GM12872 (cell line): ENCODE measurements at regions not wholly inside any gene's neighbourhood (a gene's known extent, or its start where the extent isn't known, plus 50 kb on each side); places are given as distances from the start of the nearest gene placed in this dataset.

ENCODE experiments used
- TF ChIP-seq, protein P1 (sequence below): IDR thresholded peaks from 3 replicates; pipeline ENCODE4 v1.5.1; 2011; ENCODE audit warnings: low read depth, mild to moderate bottlenecking, low read length, moderate library complexity; ENCODE audit not compliant: insufficient read depth

DNA sequence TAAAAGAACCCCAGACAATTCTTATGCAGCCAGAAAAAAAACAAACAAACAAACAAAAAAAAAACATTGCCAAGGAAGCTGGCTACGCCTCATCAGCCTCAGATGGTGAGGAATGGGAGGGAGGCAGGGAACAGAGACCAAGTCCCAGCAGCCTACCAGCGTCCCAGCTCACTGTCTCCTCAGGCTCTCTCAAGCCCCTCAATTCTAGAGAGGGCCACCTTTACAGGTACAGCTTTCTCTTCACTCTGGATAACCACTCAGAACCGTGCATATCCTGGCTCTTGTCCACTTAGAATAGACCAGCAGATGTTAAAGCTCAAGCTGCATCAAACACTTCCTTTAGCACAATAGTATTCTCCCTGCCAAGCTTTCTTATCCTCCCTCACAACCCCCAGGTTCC, 263.1 kb upstream of the CHAC2 start:
- TF ChIP-seq, protein P1, sequence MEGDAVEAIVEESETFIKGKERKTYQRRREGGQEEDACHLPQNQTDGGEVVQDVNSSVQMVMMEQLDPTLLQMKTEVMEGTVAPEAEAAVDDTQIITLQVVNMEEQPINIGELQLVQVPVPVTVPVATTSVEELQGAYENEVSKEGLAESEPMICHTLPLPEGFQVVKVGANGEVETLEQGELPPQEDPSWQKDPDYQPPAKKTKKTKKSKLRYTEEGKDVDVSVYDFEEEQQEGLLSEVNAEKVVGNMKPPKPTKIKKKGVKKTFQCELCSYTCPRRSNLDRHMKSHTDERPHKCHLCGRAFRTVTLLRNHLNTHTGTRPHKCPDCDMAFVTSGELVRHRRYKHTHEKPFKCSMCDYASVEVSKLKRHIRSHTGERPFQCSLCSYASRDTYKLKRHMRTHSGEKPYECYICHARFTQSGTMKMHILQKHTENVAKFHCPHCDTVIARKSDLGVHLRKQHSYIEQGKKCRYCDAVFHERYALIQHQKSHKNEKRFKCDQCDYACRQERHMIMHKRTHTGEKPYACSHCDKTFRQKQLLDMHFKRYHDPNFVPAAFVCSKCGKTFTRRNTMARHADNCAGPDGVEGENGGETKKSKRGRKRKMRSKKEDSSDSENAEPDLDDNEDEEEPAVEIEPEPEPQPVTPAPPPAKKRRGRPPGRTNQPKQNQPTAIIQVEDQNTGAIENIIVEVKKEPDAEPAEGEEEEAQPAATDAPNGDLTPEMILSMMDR: no peak

DNA sequence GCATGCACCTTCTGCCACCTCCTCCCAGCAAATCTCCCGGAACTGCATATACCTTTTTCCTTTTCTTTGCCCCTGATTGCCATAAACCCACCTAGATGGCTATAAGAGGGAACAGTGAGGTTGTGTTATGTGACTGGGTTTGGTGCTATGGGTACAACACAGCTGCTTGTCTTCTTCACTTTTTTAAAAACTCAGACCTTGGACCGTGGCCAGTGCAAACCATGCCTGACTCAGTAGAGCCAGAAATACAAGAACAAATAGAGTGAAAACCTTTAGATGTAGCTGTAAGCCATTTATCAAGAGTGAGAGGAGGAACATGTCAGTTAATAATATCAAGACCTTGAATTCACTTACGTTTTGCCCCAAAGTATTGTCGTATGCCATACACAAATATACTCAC, 267.4 kb upstream of the CHAC2 start:
- TF ChIP-seq, protein P1: no peak

DNA sequence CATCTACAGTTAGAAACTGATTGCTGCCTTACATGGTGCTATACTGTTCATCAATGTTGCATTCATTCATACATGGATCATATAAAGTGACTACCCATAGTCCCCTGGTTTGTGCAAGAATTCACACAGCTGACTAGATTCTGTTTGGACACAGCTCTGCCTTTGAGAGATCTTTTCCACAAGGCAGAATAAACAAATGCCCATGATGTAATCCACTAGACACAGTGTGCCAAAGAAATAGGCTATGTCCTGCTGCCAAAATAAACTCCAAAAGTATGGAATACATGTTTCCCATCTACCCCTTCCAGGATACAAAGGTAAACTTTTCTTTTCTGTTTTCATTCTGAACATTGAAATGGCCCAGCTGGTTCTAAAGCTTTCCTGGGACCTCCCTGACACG, 269.4 kb upstream of the CHAC2 start:
- TF ChIP-seq, protein P1: no peak

DNA sequence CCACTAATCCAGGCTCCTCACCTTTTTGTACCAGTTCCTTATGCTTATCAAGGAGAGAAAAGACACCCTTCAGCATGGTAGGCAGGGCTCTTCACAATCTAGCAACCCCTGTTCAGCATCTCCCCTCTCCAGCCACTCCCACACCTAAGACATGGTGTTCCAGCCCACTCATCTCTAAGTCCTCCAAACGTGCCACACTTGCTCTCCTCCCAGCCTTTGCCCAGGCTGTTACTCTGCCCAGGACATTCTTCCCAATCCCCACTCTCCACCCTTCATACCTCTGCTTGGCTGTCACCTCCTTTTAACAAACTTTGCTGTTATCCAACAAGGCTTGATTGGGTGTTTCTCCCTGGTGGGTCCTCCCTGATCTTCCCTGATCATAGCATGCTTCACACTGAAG, 270.6 kb upstream of the CHAC2 start:
- TF ChIP-seq, protein P1: no peak

DNA sequence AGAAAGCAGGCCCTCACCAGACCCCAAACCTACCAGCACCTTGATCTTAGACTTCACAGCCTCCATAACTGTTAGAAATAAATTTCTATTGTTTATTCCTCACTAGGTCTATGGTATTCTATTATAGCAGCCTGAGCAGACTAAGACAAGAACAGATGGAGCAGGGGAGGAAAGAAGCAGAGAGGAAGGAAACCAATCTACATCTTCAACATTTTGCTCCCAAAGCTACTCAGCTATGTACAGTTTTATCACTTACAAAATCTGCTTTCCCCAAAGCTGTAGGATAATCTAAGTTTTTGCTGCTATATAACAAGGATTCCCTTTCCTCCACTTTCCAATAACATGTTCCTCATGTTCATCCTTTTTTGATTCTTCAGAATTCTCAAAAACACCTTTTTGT, 274.4 kb upstream of the CHAC2 start:
- TF ChIP-seq, protein P1: no peak

DNA sequence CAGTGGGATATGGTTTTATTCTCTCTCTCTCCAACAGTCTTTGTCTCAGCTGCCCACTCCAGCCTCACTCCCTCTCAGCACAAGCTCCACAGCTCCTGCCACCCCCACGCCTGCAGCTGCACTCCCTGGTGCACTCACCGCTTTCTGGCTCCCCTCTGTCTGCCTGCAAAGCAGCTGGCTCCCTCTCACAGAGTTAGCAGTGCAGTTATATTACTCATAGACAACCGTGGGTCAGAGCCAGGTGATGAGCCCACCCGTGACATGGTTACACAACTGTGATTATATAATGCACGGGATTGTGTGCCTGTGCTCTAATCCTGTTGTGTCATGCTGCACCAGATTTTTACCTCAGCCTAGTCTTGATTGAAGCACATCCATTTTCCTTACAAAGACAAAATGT, 276.9 kb upstream of the CHAC2 start:
- TF ChIP-seq, protein P1: no peak

DNA sequence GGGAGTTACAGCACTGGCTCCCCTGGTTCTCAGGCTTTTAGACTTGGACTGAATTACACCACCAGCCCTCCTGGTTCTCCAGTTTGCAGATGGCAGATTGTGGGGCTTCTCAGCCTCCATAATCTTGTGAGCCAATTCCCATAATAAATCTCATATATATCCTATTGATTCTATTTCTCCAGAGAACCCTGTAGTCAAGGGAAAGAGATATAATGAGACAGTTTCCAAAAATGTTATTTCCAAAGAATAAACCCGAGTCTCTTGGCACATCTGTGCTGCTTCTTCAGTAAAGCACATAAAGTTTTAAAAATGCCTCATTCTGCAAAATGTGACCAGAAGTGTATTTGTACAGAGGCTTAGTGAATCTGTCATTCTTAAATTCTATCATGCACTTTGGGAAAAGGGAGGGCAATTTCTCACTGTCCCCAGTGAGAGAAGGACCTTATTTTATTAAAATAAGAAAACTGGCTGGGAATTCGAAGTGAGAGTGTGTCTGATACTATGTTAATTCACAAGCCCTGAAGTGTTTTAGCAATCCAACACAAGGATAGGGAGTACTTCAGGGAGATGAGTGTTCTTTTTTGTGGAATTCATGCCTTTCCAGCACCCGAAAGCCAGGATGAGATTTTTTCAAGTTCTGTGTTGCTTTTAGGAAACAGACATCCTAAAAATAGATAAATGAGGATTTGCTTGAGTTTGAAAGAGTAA, 282.4 kb upstream of the CHAC2 start:
- TF ChIP-seq, protein P1: no peak
